GM18870 (cell line): ENCODE measurements at regions not wholly inside any gene's neighbourhood (a gene's known extent, or its start where the extent isn't known, plus 50 kb on each side); places are given as distances from the start of the nearest gene placed in this dataset.
"Not testable (repeated sequence)": the region's sequence is repeated elsewhere in the genome, so short reads cannot be mapped to it uniquely, and the experiment has no call there.

ENCODE experiments used
- ATAC-seq: cut with Tn5 transposase; IDR thresholded peaks from one replicate; pipeline ENCODE4 v1.9.1; 2021; ENCODE audit warnings: moderate library complexity; ENCODE audit not compliant: unreplicated experiment

DNA sequence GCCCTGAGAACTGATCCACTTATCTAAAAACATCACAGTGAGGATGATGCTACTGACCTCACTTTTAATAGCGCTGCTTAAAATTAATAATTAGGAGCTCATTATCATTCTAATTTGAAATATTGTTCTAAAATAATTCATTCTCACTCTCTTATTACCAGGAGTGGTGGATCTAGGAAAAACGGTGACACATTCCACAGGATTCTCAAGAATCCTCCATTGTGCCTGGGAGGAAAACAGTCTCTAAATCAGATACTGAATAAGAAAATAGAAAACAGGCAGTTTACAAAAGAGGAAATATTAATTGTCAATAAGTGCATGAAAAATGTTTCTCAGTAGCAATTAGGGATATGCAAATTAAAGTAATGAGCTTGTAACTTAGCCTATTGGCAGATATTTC lies 187.4 kb downstream of the TENT5A start:
- no peak for ATAC-seq

DNA sequence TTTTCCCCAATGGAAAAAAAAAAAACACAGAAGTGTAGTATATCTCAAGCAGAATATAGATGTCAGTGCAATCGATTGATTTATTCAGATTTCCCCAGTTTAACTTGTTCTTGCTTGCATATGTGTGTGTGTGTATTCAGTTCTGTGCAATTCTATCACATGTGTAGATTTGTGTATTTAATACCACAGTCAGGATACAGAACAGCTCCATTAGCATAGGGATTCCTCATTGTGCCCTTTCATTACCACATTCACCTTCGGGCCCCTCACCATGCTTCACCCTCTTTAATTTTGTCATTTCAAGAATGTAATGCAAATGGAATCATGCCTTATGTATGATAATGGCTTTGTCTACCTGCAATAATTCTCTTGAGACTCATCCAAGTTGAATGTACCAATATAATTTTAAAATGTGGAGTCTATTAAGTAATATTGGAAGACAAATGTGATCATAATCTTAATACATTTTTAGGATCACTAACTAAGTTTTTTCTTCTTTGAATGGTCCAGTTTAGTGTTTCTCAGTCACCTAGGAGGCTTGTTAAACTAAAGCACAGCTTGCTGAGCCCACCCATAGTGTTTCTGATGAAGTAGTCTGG lies 187.9 kb downstream of the TENT5A start:
- no peak for ATAC-seq

DNA sequence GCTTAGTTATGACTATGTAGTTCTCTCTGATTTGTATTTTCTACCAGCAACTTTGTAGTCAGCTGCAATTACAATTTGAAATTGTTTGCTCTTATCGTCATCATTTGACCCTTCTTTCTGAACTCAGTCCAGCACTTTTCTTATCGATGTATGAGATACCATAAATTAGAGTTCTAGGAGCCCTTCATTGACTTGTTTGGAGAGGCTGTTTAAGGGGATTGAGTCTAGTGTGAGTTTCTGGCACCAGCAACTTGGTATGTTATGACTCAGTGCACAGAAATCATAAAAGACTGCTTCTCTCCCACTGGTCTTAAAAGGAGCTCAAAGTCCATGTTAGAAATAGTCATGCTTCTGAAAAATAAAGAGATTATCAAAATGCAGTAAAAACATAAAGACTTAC lies 190.3 kb downstream of the TENT5A start:
- no peak for ATAC-seq

DNA sequence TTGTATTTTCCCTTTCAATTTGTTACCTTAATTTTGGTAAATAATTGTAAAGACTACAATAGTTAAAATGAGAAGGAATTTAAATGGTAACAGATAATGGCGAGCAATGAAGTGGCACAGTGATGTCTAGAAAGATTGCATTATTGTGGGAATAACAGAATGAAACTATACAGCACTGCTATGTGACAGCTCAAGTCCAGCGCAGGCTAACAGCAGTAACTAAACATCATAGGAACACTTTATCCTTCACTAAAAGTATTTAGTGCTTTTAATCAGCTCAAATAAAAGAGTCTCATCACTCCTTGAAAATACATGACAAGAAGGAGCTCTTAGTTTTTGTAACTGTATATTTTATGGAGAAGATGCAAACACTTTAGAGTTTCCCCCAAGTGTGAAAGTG lies 190.8 kb downstream of the TENT5A start:
- no peak for ATAC-seq

DNA sequence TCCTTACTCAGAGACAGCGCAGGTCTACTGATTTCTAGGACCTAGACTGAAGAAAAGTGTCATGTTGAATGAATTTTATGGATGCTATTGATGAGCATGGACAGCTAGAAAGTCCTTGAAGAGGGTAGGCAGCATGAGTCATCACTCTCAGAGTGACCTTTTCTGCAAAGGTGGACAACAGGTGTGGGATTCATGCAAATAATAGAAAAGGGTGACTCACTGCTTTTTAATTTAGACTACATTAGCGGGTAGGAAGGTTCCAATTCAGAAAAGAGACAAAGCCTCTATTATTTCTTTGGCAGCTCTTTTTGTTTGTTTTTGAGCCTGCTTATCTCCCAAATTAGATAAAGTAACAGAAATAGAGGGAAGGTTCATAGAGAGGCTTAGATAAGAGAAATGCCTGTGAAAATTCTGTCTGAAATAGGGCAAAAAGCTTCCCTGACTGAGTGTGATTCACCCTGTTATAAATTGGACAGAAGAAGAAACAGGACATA lies 191.4 kb downstream of the TENT5A start:
- no peak for ATAC-seq

DNA sequence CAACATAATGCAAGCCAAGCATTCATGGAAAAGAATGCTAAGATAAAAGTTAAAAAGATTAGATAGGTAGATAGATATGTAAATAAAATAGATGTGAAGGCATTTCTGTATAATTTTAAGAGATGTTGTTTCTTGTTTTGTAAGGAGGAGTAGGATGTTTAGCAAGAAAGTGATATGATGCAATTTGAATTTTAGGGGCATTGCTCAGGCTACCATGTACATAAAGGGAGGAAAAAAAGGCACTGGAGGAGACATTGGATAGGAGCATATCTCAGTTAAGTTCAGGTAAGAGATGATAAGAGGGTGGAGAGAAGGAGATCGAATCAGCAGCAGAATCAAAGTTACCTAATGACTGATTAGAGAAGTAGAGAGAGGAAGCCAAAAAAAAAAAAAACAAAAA lies 194.7 kb downstream of the TENT5A start:
- no peak for ATAC-seq

DNA sequence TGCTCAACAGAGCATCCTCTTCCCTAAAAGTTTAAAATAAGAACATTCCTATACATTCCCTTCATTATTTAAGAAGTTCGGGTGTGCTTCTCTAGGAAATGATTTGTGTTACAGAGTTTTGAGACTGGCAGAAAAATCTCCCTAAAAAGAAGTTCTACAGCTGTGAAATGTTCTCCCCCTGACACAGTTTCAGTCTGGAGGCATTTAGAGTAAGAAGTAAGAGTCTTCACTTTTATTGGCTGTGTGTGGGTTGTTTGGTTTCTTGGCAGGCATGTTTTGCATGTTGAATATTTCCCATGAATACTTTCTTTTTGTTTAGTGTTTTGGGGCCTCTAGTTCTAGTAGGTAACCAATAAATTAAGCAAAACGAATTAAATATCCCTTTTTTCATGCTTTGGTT lies 195.9 kb downstream of the TENT5A start:
- no peak for ATAC-seq

DNA sequence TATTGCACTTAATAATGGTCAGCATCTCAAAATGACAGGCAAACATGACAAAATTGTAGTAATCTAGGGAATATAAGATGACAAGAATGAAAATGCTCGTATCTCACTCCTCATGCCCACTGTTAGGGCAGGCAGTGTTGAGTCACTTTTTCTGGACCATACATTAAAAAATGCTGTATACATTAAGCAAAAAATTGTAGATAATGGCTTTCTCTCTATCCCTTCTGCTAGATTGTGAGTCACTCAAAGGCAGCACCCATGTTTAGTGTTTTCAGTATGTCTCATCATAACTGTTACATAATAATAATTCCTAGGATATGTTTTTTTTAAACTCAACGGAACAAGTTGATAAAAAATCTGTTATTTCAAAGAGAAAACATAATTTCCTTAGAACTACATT lies 199.3 kb downstream of the TENT5A start:
- no peak for ATAC-seq

DNA sequence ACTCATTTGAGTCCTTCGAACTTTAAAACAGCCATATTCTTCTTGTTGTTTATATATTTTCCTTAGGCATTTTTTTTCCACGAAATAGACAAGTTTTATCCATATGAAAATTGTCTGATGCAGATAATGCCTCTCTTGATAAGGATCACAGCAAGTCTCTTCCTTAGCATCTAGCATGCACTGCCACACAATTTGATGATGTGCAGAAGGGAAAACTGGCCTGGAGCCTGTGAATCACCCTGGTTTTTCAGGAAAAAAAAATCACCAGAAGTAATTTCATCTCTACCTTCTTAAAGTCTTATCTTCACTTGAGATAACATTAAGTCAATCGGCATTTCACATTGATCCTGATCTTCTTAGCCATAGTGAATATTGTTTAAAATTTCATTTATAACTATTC lies 199.8 kb downstream of the TENT5A start:
- no peak for ATAC-seq

DNA sequence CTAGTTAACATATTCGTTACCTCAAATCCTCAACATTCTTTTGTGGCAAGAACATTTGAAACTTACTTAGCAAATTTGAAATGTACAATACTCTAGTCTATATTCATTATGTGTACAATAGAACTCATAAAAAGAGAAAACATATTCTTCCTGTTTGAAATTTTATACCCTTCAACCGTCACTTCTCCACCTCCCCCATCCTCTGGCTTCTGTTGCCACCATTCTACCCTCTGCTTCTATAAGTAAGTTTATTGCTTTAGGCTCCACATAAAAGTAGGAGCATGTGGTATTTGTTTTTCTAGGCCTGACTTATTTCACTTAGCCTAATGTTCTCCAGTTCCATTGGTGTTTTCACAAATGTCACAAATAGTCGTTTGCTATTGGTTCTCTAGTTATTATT lies 205.3 kb downstream of the TENT5A start:
- ATAC-seq = no peak

DNA sequence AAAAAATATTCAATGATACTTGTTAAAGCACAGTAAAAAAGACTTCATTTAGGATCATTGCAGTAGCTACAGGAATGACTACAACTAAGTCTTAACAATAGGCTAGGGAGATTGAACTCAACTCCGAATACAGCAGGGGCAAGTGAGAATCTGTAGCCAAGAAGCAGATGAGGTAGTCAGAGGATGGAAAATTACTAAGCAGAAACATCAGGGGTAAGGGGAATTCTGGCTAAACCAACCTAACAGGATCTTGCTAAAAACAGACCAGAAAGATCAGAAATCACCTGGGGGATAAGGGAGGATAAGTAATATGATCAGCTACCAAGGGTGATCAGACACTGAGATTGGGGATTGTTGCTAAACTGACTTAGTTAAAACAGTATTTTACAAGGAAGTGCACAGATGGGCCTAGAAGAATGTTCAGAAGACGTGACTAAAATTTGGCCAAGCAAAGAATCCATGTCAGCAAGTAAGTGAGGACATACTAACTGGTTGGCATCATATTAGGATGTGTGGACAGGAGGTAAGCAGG lies 217.5 kb downstream of the TENT5A start:
- ATAC-seq = no peak

DNA sequence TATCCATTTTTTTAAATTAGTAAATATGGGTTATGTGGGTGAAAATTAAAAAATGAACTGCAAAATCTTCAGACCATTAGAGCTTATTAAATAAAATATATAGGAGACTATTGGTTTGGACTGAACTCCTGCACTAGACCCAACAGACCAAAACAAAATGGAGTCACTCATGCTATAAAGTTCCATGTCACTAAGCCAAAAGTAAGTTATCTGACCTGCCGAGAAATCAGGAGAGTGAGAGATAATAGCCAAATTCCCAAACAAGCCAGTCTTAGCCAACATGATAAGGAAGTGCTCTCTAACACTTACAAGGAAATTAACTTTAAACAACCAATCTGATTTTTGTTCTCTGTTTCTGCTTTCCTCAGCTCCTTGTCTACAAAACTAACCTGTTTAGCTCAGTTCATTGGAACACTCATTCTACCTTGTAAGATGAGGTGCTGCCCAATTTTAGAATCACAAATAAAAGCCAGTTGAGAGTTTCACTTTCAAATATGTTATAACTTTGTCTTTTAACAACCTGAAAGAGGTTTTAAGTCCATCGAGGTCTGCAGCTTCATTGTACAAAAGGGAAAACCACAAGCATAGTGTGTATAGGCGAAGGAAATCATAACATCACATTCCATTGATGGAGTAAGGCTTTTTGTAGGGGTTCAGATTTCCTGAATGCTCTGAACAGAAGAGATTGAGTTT lies 220.5 kb downstream of the TENT5A start:
- ATAC-seq = no peak

DNA sequence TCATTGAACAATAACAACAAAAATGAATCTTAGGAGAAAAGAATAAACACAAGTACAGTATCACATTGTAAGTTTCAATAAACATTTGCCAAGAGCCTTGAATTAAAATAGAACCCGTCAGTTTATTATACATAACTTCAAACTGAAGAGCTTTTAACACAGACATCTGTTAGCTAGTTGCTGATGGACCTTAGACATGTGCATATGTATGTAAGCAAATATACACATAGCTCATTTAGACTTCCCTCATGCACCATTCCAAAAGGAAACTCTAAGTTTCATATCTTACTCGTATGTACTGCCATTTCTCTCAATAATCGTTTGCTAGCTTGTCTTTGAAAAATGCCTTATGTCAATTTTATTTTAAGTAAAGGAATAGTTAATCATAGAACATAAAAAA lies 235.0 kb downstream of the TENT5A start:
- ATAC-seq = no peak

DNA sequence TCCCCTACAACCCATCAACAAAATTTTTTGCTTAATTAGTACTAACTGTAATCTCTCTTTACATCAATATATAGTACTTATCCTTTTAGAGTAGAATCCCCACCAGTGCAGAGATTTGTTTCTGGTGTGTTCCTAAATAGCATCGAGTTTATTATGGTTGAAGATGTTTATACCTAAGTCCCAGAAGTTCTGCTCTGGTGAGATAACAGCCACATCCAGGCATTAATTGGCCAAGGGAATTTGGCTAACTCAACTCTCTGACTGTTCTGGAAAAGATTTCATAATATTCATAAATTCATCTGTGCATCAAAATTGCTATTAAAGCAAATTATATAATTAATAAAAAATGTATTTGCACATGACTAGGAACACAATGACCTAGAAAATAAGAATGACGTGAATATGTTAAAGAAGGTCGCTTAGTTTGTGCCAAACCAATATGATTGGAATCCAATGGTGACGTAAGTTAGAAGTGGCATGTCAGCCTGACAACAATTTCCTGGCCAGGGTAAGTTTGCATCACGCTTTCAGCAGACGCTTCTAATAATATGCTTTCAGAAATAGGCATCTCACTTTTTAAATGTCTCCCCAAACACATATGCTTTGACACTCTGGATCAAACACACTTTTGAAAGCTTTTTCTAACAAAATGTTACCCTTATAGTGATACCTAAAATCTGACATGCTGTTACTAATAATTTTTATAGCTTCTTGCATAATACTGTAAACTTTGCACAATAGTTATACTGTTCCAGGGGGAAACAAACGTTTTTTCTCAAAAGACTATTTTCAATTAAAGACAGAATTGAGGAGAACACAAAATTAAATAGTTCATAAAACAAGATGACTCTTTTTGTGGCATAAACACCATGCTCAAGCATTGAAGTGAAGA lies 236.7 kb downstream of the TENT5A start:
- ATAC-seq = no peak

DNA sequence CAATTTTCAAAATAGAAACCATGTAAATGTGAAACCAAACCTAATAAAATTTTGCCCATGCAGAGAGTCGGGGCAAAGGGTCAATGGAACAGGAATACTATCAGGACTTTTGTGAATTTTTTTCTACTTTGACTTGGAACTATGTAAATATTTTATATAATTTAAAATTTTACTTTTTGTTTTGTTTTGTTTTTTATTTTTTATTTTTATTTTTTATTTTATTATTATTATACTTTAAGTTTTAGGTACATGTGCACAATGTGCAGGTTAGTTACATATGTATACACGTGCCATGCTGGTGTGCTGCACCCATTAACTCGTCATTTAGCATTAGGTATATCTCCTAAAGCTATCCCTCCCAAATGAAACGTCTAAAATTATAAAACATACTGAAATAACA lies 238.3 kb downstream of the TENT5A start:
- ATAC-seq = not testable (repeated sequence)

DNA sequence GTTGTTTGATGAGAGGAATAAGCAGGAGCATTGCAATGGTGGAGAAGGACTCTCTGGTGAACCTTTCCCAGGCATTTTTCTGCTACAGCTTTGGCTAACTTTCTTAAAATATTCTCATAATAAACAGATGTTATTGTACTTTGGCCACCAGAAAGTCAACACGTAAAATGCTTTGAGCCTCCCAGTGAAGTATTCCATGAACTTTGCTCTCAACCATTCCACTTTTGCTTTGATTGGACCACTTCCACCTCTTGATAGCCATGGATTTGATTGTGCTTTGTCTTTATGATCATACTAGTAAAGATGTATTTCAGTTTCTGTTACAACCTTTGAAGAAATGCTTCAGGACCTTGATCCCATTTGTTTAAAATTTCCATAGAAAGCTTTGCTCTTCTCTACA lies 241.1 kb downstream of the TENT5A start:
- no peak for ATAC-seq

DNA sequence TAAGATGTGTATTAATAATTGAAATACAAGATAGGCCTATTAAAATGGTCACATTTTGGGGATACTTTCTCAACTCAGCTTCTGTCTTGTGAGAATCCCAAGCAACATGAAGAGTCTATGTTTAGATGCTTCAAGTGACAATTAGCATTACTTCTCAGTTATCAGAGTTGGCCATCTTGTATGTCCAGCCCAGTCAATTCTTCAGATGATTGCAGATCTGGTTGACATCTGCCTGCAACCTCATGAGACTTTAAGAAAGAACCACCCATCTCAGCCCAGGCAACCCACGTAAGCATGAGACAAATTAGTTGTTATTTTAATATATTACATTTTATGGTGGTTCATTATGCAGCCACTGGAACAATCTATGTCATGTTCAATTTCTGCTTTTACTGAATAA lies 256.5 kb downstream of the TENT5A start:
- ATAC-seq = no peak

DNA sequence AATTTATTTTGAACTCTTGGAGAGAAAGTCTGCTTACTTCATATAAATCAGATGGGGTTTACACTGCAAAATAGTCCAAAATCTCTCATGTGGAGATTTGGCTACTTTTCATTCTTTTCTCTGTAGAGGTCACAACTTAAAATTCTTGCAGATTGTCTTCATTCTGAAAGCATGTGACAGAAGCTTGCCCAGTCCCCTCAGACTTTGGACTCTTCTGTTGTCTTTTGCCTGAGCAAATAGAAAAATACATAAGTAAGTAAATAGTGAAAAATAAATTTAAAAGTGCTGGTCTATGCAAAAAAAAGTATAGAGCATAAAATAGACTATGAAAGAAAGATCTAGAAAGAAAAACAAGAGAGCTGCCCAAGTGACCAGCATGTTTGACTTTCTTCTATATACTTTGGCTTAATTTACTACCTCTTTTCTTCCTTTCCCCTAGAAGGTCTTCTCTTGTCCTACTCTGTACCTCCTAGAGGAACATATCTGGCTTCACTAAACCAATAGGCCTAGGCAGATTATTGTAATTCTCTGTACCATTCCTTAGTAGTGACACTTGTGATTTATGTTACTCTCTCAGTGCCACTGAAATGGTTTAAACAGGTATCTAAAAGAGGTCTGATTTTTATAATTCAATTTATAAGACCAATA lies 260.9 kb downstream of the TENT5A start:
- no peak for ATAC-seq

DNA sequence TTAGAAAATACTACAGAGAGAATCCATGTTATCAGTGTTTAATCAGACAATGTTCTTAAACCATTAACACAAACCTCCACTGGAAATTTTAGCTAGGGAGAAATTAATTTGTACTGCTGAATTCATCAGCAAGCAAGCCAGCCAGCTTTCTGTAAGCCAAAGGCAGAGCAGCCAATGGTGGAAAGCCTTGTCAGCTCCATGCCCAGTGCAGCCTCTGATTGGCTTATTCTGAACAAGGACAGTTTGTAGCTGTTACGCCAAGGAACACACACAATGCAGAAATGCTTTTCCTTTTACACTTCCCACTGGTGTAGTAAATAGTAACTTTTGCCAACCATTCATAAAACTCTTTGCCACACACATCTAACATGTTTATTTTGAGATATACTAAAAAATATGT lies 265.0 kb downstream of the TENT5A start:
- no peak for ATAC-seq

DNA sequence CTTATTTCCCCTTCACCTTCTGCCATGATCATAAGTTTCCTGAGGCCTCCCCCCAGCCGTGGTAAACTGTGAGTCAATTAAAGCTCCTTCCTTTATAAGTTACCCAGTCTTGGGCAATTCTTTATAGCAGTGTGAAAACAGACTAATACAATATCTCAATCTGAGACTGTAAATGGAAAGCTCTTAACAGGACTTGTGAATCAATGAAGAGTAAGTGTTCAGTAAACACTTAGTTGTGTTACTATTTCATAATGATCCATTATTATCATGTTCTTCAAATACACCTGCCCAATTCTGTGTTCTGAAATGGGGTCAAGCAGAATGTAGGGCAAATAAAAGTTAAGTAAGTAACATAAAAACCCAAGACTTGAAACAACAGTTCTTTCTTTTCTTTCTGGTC lies 266.2 kb downstream of the TENT5A start:
- no peak for ATAC-seq

DNA sequence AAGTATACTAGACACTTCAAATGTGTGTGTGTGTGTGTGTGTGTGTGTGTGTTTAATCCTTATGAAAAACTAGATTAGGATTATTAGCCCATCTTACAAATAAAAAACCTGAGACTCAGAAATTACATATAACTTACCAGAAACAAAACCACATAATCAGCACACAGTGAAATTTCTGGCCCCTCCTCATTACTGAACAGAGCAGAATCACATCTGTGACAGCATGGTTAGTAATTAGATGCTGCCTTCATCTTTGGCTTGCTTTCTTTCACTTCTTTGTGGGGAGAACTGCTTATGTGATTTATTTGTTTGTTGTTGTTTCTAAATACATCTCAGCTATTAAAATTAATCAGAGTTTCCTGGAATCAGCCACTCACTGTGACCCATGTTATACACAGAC lies 267.1 kb downstream of the TENT5A start:
- ATAC-seq = no peak
